SK-N-SH (cell line): ENCODE measurements at regions not wholly inside any gene's neighbourhood (a gene's known extent, or its start where the extent isn't known, plus 50 kb on each side); places are given as distances from the start of the nearest gene placed in this dataset.

Source experiments
- CTCF ChIA-PET: fragments of 300-600, 350-600 bp; formaldehyde crosslinking; extraction: SDS; loops from one replicate; lab custom pipeline; 2021; lab: Yijun Ruan, JAX
- POLR2A ChIA-PET: fragments of 350-600 bp; sonication (Branson Sonifier 250); formaldehyde crosslinking; extraction: SDS; loops from one replicate; lab custom pipeline; 2020; ENCODE audit warnings: antibody characterized with exemption, inconsistent platforms; lab: Yijun Ruan, JAX
- DNase-seq: peaks from one replicate; pipeline ENCODE4 v3.0.0; 2012
- H2AFZ ChIP-seq: fragments of 200-600 bp; sonication (generic); 2 replicates; pipeline ENCODE4 v1.8.1; 2016; ENCODE audit warnings: antibody characterized with exemption, mild to moderate bottlenecking, low read depth
- H3F3A ChIP-seq: fragments of 200-600 bp; sonication (generic); replicated peaks from 2 replicates; pipeline ENCODE3; 2016; ENCODE audit warnings: antibody characterized with exemption, mild to moderate bottlenecking; ENCODE audit not compliant: insufficient read depth
- H3K27ac ChIP-seq, 2 experiments: fragments of 200-500 bp in 1 of 2; fragments of 200-600 bp in 1 of 2; sonication (Bioruptor generic) in 1 of 2; sonication (generic), shearing (Covaris generic) in 1 of 2; 2 replicates each; pipeline versions ENCODE4 v1.5.1 to v1.6.1; 2014 to 2016; ENCODE audit warnings: low read depth in 2 of 2, inconsistent platforms in 1 of 2, low read length in 1 of 2, mild to moderate bottlenecking in 1 of 2, mixed read lengths in 1 of 2
- H3K27me3 ChIP-seq: fragments of 200-600 bp; sonication (generic), shearing (Covaris generic); 2 replicates; pipeline ENCODE4 v1.6.1; 2016; ENCODE audit warnings: mixed run types; ENCODE audit not compliant: insufficient read depth
- H3K36me3 ChIP-seq, 2 experiments: fragments of 200-500 bp in 1 of 2; fragments of 200-600 bp in 1 of 2; sonication (Bioruptor generic) in 1 of 2; sonication (generic) in 1 of 2; replicated peaks in 1 of 2; 2 replicates each; pipeline versions ENCODE3 to v1.5.1; 2014 to 2016; ENCODE audit warnings: low read length in 1 of 2, mild to moderate bottlenecking in 1 of 2; ENCODE audit not compliant: insufficient read depth in 2 of 2, control insufficient read depth in 1 of 2
- H3K4me1 ChIP-seq, 2 experiments: fragments of 200-500 bp in 1 of 2; fragments of 200-600 bp in 1 of 2; sonication (Bioruptor generic) in 1 of 2; sonication (generic), shearing (Covaris generic) in 1 of 2; 2 replicates each; pipeline versions ENCODE4 v1.5.1 to v1.6.1; 2014 to 2016; ENCODE audit warnings: low read depth in 1 of 2, low read length in 1 of 2, mixed run types in 1 of 2; ENCODE audit not compliant: insufficient read depth in 2 of 2, control insufficient read depth in 1 of 2
- H3K4me2 ChIP-seq: fragments of 200-600 bp; sonication (generic), shearing (Covaris generic); 2 replicates; pipeline ENCODE4 v1.6.1; 2017; ENCODE audit warnings: mixed run types
- H3K4me3 ChIP-seq, 2 experiments: fragments of 200-500 bp in 1 of 2; fragments of 200-600 bp in 1 of 2; sonication (Bioruptor generic) in 1 of 2; sonication (generic), shearing (Covaris generic) in 1 of 2; 2 replicates each; pipeline versions ENCODE4 v1.5.1 to v1.8.1; 2014 to 2016; ENCODE audit warnings: low read depth in 2 of 2, inconsistent platforms in 1 of 2, low read length in 1 of 2, mild to moderate bottlenecking in 1 of 2, mixed read lengths in 1 of 2, moderate library complexity in 1 of 2
- H3K79me2 ChIP-seq: fragments of 200-600 bp; sonication (generic); 2 replicates; pipeline ENCODE4 v1.8.1; 2017; ENCODE audit warnings: mild to moderate bottlenecking; ENCODE audit not compliant: insufficient read depth
- H3K9ac ChIP-seq: fragments of 200-600 bp; sonication (generic); 2 replicates; pipeline ENCODE4 v1.6.1; 2017; ENCODE audit warnings: mixed run types
- H3K9me2 ChIP-seq: fragments of 200-600 bp; sonication (generic); 2 replicates; pipeline ENCODE4 v1.6.1; 2017; ENCODE audit warnings: mixed run types
- H3K9me3 ChIP-seq: fragments of 200-600 bp; sonication (generic); 2 replicates; pipeline ENCODE4 v1.6.1; 2017; ENCODE audit warnings: mixed run types, mild to moderate bottlenecking, moderate library complexity
- H4K20me1 ChIP-seq: fragments of 200-600 bp; sonication (generic); 2 replicates; pipeline ENCODE4 v1.6.1; 2017; ENCODE audit warnings: mild to moderate bottlenecking, mixed run types; ENCODE audit not compliant: insufficient read depth
- ELF1 ChIP-seq: IDR thresholded peaks from 2 replicates; pipeline ENCODE4 v1.4.0; 2012
- EP300 ChIP-seq, 2 experiments: IDR thresholded peaks; 2 replicates each; pipeline versions ENCODE4 v1.4.0 to v1.6.1; 2012; ENCODE audit warnings: borderline replicate concordance in 1 of 2, low read depth in 1 of 2, low read length in 1 of 2
- FOXJ3 ChIP-seq: sonication (generic); formaldehyde crosslinking; IDR thresholded peaks from 2 replicates; pipeline ENCODE4 v1.5.1; 2020; ENCODE audit warnings: mild to moderate bottlenecking, missing genetic modification reagents
- JUND ChIP-seq: IDR thresholded peaks from 2 replicates; pipeline ENCODE4 v1.4.0; 2012
- MXI1 ChIP-seq: IDR thresholded peaks from 2 replicates; pipeline ENCODE4 v1.6.1; 2012; ENCODE audit warnings: mild to moderate bottlenecking, low read depth, low read length, improper control_type of control experiment
- RFX5 ChIP-seq: IDR thresholded peaks from 2 replicates; pipeline ENCODE4 v1.6.1; 2012; ENCODE audit warnings: mild to moderate bottlenecking, improper control_type of control experiment, low read length
- RXRA ChIP-seq: IDR thresholded peaks from 2 replicates; pipeline ENCODE4 v1.4.0; 2012; ENCODE audit warnings: low read depth, mild to moderate bottlenecking, borderline replicate concordance
- USF2 ChIP-seq: fragments of 150-350 bp; IDR thresholded peaks from 2 replicates; pipeline ENCODE4 v1.6.1; 2017; ENCODE audit warnings: antibody characterized with exemption, low read length, low read depth, borderline replicate concordance
- YY1 ChIP-seq: IDR thresholded peaks from 2 replicates; pipeline ENCODE4 v1.4.0; 2012; ENCODE audit warnings: low read depth, mild to moderate bottlenecking
- ZBTB33 ChIP-seq: IDR thresholded peaks from 2 replicates; pipeline ENCODE4 v1.4.0; 2012; ENCODE audit warnings: low read depth, borderline replicate concordance
- WGBS: methylation state at CpG from one replicate; pipeline ENCODE4 v1.1.6; 2017; ENCODE audit warnings: low lambda C conversion rate; 5-methylcytosine and 5-hydroxymethylcytosine counted together

- POLR2A ChIA-PET, result no interaction called here
- CTCF ChIA-PET, result interaction anchor here (1.7 kb wide), 1 partner anchor 11 kb away, joined by 4 read pairs; no protein-coding TSS in a partner anchor
- no peaks in the 10 kb centered on the region for H3K36me3 ChIP-seq
- H3K4me3 ChIP-seq, result no peak overlapping the region
- H2AFZ ChIP-seq, result no peak overlapping the region
- no peaks in the 10 kb centered on the region for H4K20me1 ChIP-seq
- no peaks in the 10 kb centered on the region; the same call in 1 of the 2 replicates for H3K27me3 ChIP-seq
- TF ChIP-seq YY1, result no peak
- no peak for TF ChIP-seq JUND
- TF ChIP-seq USF2, result no peak
- TF ChIP-seq RXRA, result no peak
- peaks cover 0 to 30% of the 10 kb centered on the region in 2 experiments; a peak in 2 of 4 replicates for H3K4me1 ChIP-seq
- H3K9me3 ChIP-seq, result no peaks in the 10 kb centered on the region
- H3K9me2 ChIP-seq, result no peaks in the 10 kb centered on the region
- no peak overlapping the region for H3K4me2 ChIP-seq
- 80% methylated on average over 5 of the region's 5 CpGs for WGBS
- no peak overlapping the region for H3K9ac ChIP-seq
- no peaks in the 10 kb centered on the region for H3K79me2 ChIP-seq
- H3K27ac ChIP-seq, result peak overlapping the region in 1 of 2 experiments; percentile 22; a peak in 1 of 4 replicates
- H3F3A ChIP-seq, result peaks cover 9% of the 10 kb centered on the region
- DNase-seq, result no peak
Observed at GRCh38 chr10:20998036-20998435, 100.9 kb upstream of the NEBL start.

GRCh38 chr10:20995123-20995987 is 98.2 kb upstream of the NEBL start:
- Histone ChIP-seq H4K20me1 (no peaks in the 10 kb centered on the region), H3K4me3 (peak overlapping the region in 1 of 2 experiments; percentile 28; a peak in 1 of 4 replicates), H3K27me3 (no peaks in the 10 kb centered on the region), H3K9ac (no peak overlapping the region), H3K4me2 (no peak overlapping the region), H3K4me1 (peaks cover 0 to 30% of the 10 kb centered on the region in 2 experiments; a peak in 3 of 4 replicates), H3F3A (no peaks in the 10 kb centered on the region), H3K27ac (peak overlapping the region in 1 of 2 experiments; percentile 93; a peak in 2 of 4 replicates), H3K36me3 (no peaks in the 10 kb centered on the region), H3K79me2 (no peaks in the 10 kb centered on the region), H2AFZ (no peak overlapping the region; the same call in 1 of the 2 replicates), H3K9me2 (no peaks in the 10 kb centered on the region), H3K9me3 (no peaks in the 10 kb centered on the region)
- whole genome bisulfite sequencing, result 34% methylated on average over 14 of the region's 14 CpGs
- TF ChIP-seq JUND, result no peak
- no peak for TF ChIP-seq ZBTB33
- no peak for TF ChIP-seq EP300 (IDR thresholded peaks at IDR 0.05; ENCODE audit: borderline replicate concordance in 1 of 2, low read depth in 1 of 2, low read length in 1 of 2)
- TF ChIP-seq RFX5, result peak; percentile 89
- no peak for TF ChIP-seq ELF1
- TF ChIP-seq MXI1, result peak; percentile 58; the same call in 1 of the 2 replicates
- TF ChIP-seq FOXJ3 (CRISPR knock-in tag), result peak; percentile 51; the same call in 1 of the 2 replicates
- peak; percentile 57 for DNase-seq
- ChIA-PET CTCF (interaction anchor here (0.9 to 1.3 kb wide), 4 partner anchors 10 to 274 kb away, joined by 3 to 4 read pairs (median 3); no protein-coding TSS in a partner anchor), POLR2A (interaction anchor here (2.0 kb wide), 1 partner anchor 34 kb away, joined by 7 read pairs; no protein-coding TSS in a partner anchor)
